Neural cell (in vitro differentiated cells): ENCODE measurements at regions not wholly inside any gene's neighbourhood (a gene's known extent, or its start where the extent isn't known, plus 50 kb on each side); places are given as distances from the start of the nearest gene placed in this dataset.

ENCODE experiments used
- H2AFZ ChIP-seq: fragments of 200-600, 300-800 bp; sonication (generic), shearing (Covaris generic); 2 replicates; pipeline ENCODE4 v1.6.0; 2014; ENCODE audit warnings: low read depth, mild to moderate bottlenecking, antibody characterized with exemption, low read length, moderate library complexity
- H3F3A ChIP-seq: fragments of 200-600 bp; shearing (Covaris generic); 2 replicates; pipeline ENCODE4 v1.6.1; 2016; ENCODE audit warnings: mild to moderate bottlenecking, moderate library complexity, mixed read lengths, antibody characterized with exemption, low read length; ENCODE audit not compliant: insufficient read depth, poor library complexity, severe bottlenecking
- H3K27ac ChIP-seq: fragments of 200-600, 300-800 bp; sonication (generic), shearing (Covaris generic); 2 replicates; pipeline ENCODE4 v1.5.1; 2014; ENCODE audit warnings: mild to moderate bottlenecking, low read length, moderate library complexity
- H3K27me3 ChIP-seq: fragments of 300-800, 200-600 bp; sonication (generic), shearing (Covaris generic); 2 replicates; pipeline ENCODE4 v1.6.0; 2014; ENCODE audit warnings: mild to moderate bottlenecking, low read depth, low read length, moderate library complexity; ENCODE audit not compliant: insufficient read depth
- H3K36me3 ChIP-seq: fragments of 300-800, 200-600 bp; sonication (generic), shearing (Covaris generic); 2 replicates; pipeline ENCODE4 v1.5.1; 2014; ENCODE audit warnings: mild to moderate bottlenecking, antibody characterized with exemption, low read length, moderate library complexity; ENCODE audit not compliant: insufficient read depth
- H3K4me2 ChIP-seq: fragments of 300-800, 200-600 bp; sonication (generic), shearing (Covaris generic); 2 replicates; pipeline ENCODE4 v1.6.0; 2014; ENCODE audit warnings: mild to moderate bottlenecking, low read length
- H3K4me3 ChIP-seq: fragments of 300-800, 200-600 bp; sonication (generic), shearing (Covaris generic); 2 replicates; pipeline ENCODE4 v1.5.1; 2014; ENCODE audit warnings: mild to moderate bottlenecking, low read length, moderate library complexity
- H3K79me2 ChIP-seq: fragments of 200-600 bp; shearing (Covaris generic); replicated peaks from 2 replicates; pipeline ENCODE4 v1.6.0; 2014; ENCODE audit warnings: mild to moderate bottlenecking, low read length, moderate library complexity; ENCODE audit not compliant: insufficient read depth
- H3K9ac ChIP-seq: fragments of 300-800, 200-600 bp; sonication (generic), shearing (Covaris generic); 2 replicates; pipeline ENCODE4 v1.6.1; 2016; ENCODE audit warnings: mild to moderate bottlenecking, low read length, mixed read lengths
- H3K9me2 ChIP-seq: fragments of 200-600 bp; shearing (Covaris generic); 2 replicates; pipeline ENCODE4 v1.6.1; 2016; ENCODE audit warnings: mild to moderate bottlenecking, low read length, mixed read lengths; ENCODE audit not compliant: insufficient read depth
- H3K9me3 ChIP-seq: fragments of 200-600, 300-800 bp; sonication (generic), shearing (Covaris generic); 2 replicates; pipeline ENCODE4 v1.6.1; 2016; ENCODE audit warnings: mild to moderate bottlenecking, mixed run types, low read length, moderate library complexity, mixed read lengths
- H4K20me1 ChIP-seq: fragments of 200-600 bp; shearing (Covaris generic); 2 replicates; pipeline ENCODE4 v1.6.1; 2016; ENCODE audit warnings: mild to moderate bottlenecking, mixed run types; ENCODE audit not compliant: insufficient read depth
- CTCF ChIP-seq: fragments of 450-650 bp; IDR thresholded peaks from 2 replicates; pipeline ENCODE4 v1.5.1; 2014; ENCODE audit warnings: antibody characterized with exemption, mild to moderate bottlenecking, moderate library complexity; ENCODE audit not compliant: poor library complexity, severe bottlenecking
- EP300 ChIP-seq: fragments of 450-650 bp; conservative IDR thresholded peaks from 2 replicates; pipeline ENCODE4 v1.6.1; 2014; ENCODE audit warnings: antibody characterized with exemption, mild to moderate bottlenecking, moderate library complexity; ENCODE audit not compliant: poor library complexity, severe bottlenecking
- EZH2 ChIP-seq: fragments of 200-600, 300-800 bp; shearing (Covaris generic), sonication (generic); IDR thresholded peaks from 2 replicates; pipeline ENCODE4 v1.6.1; 2014; ENCODE audit warnings: antibody characterized with exemption, low read length, borderline replicate concordance, mild to moderate bottlenecking; ENCODE audit not compliant: insufficient read depth, poor library complexity, severe bottlenecking
- MXI1 ChIP-seq: fragments of 450-650 bp; conservative IDR thresholded peaks from 2 replicates; pipeline ENCODE4 v1.6.1; 2014; ENCODE audit warnings: antibody characterized with exemption, mild to moderate bottlenecking; ENCODE audit not compliant: poor library complexity, severe bottlenecking
- POLR2AphosphoS5 ChIP-seq: IDR thresholded peaks from 2 replicates; pipeline ENCODE4 v1.6.1; 2012
- RAD21 ChIP-seq: fragments of 450-650 bp; conservative IDR thresholded peaks from 2 replicates; pipeline ENCODE4 v1.6.1; 2014; ENCODE audit warnings: antibody characterized with exemption, mild to moderate bottlenecking, moderate library complexity
- REST ChIP-seq: IDR thresholded peaks from 2 replicates; pipeline ENCODE4 v1.6.1; 2012; ENCODE audit warnings: borderline replicate concordance
- SMC3 ChIP-seq: fragments of 450-650 bp; conservative IDR thresholded peaks from 2 replicates; pipeline ENCODE4 v1.6.1; 2014; ENCODE audit warnings: antibody characterized with exemption, mild to moderate bottlenecking, moderate library complexity; ENCODE audit not compliant: poor library complexity
- TAF1 ChIP-seq: IDR thresholded peaks from 2 replicates; pipeline ENCODE4 v1.6.1; 2012; ENCODE audit warnings: low read depth

GRCh38 chr1:217946511-217946910 is 315.4 kb downstream of the SPATA17 start:
- Histone ChIP-seq H3K4me3 (no peak overlapping the region), H4K20me1 (no peaks in the 10 kb centered on the region), H3K9me2 (no peaks in the 10 kb centered on the region), H3K27me3 (no peaks in the 10 kb centered on the region), H3K79me2 (no peaks in the 10 kb centered on the region), H3K9ac (no peak overlapping the region), H3K36me3 (no peaks in the 10 kb centered on the region), H3F3A (no peaks in the 10 kb centered on the region), H3K27ac (no peak overlapping the region), H3K4me2 (no peak overlapping the region), H2AFZ (no peak overlapping the region), H3K9me3 (no peaks in the 10 kb centered on the region)
- TF ChIP-seq EP300 = no peak
- no peak for TF ChIP-seq CTCF
- TF ChIP-seq EZH2 = no peak
- no peak for TF ChIP-seq RAD21
- no peak for TF ChIP-seq SMC3
- no peak for TF ChIP-seq POLR2AphosphoS5
- no peak for TF ChIP-seq REST
- TF ChIP-seq TAF1 = no peak
- no peak for TF ChIP-seq MXI1

GRCh38 chr1:217948741-217949140 is 317.6 kb downstream of the SPATA17 start:
- H3F3A ChIP-seq = no peaks in the 10 kb centered on the region
- no peak overlapping the region for H3K4me3 ChIP-seq
- no peaks in the 10 kb centered on the region for H3K9me3 ChIP-seq
- H3K36me3 ChIP-seq = no peaks in the 10 kb centered on the region
- no peaks in the 10 kb centered on the region for H4K20me1 ChIP-seq
- H3K9ac ChIP-seq = no peak overlapping the region
- no peak overlapping the region for H3K27ac ChIP-seq
- H3K79me2 ChIP-seq = no peaks in the 10 kb centered on the region
- no peaks in the 10 kb centered on the region for H3K27me3 ChIP-seq
- TF ChIP-seq TAF1 = no peak
- TF ChIP-seq SMC3 = no peak
- no peak for TF ChIP-seq MXI1
- no peak for TF ChIP-seq EP300
- no peak for TF ChIP-seq EZH2
- TF ChIP-seq CTCF = no peak
- TF ChIP-seq RAD21 = no peak
- no peak for TF ChIP-seq REST
- TF ChIP-seq POLR2AphosphoS5 = no peak
- H3K4me2 ChIP-seq = no peak overlapping the region
- no peak overlapping the region for H2AFZ ChIP-seq
- H3K9me2 ChIP-seq = no peaks in the 10 kb centered on the region
